RWPE2 (cell line): ENCODE measurements at regions not wholly inside any gene's neighbourhood (a gene's known extent, or its start where the extent isn't known, plus 50 kb on each side); places are given as distances from the start of the nearest gene placed in this dataset.

Experiments
- ATAC-seq: fragments of 200-7000 bp; cut with Tn5 transposase; 3 replicates; pipeline ENCODE4 v1.9.1; 2021; ENCODE audit warnings: low read depth
- DNase-seq: peaks from one replicate; pipeline ENCODE4 v3.0.0-alpha.2; 2020; ENCODE audit warnings: low spot score
- H3K27ac ChIP-seq: fragments of 450-650 bp; 2 replicates; pipeline ENCODE4 v1.5.1; 2017; ENCODE audit warnings: mild to moderate bottlenecking; ENCODE audit not compliant: poor library complexity, severe bottlenecking
- H3K27me3 ChIP-seq: fragments of 250-450 bp; sonication (Bioruptor Pico); 2 replicates; pipeline ENCODE4 v1.5.1; 2021; ENCODE audit warnings: mild to moderate bottlenecking, moderate library complexity; ENCODE audit not compliant: insufficient read depth, poor library complexity, severe bottlenecking
- H3K36me3 ChIP-seq: fragments of 250-450 bp; sonication (Bioruptor Pico); 2 replicates; pipeline ENCODE4 v1.5.1; 2020; ENCODE audit warnings: low read depth, mild to moderate bottlenecking, moderate library complexity
- H3K4me1 ChIP-seq: fragments of 250-450 bp; sonication (Bioruptor Pico); 2 replicates; pipeline ENCODE4 v1.5.1; 2021; ENCODE audit warnings: mild to moderate bottlenecking, moderate library complexity; ENCODE audit not compliant: insufficient read depth, poor library complexity, severe bottlenecking
- H3K4me3 ChIP-seq: fragments of 250-450 bp; sonication (Bioruptor Pico); 2 replicates; pipeline ENCODE4 v1.5.1; 2021; ENCODE audit warnings: mild to moderate bottlenecking, moderate library complexity; ENCODE audit not compliant: severe bottlenecking
- H3K9me3 ChIP-seq: fragments of 250-450 bp; sonication (Bioruptor Pico); 2 replicates; pipeline ENCODE4 v1.5.1; 2021; ENCODE audit warnings: mild to moderate bottlenecking, moderate library complexity; ENCODE audit not compliant: severe bottlenecking
- TF ChIP-seq, protein P1 (sequence below): fragments of 450-650 bp; IDR thresholded peaks from one replicate; pipeline ENCODE4 v1.5.1; 2017; ENCODE audit warnings: mild to moderate bottlenecking, moderate library complexity; ENCODE audit not compliant: poor library complexity, severe bottlenecking

DNA sequence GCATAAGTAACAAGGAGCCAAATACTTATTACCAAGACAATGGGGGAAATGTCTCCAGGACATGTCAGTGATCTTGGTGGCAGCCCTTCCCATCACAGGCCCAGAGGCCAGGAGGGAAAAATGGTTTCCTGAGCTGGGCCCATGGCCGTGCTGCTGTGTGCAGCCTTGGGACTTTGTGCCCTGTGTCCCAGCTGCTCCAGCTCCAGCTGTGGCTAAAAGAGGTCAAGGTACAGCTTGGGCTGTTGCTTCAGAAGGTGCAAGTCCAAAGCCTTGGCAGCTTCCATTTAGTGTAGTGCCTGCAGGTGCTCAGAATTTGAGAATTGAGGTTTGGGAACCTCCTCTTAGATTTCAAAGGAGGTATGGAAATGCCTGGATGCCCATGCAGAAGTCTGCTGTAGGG lies 212.3 kb upstream of the DCN start:
- Histone ChIP-seq H3K36me3 (no peaks in the 10 kb centered on the region), H3K27me3 (no peaks in the 10 kb centered on the region), H3K4me3 (no peak overlapping the region), H3K4me1 (no peaks in the 10 kb centered on the region), H3K27ac (no peak overlapping the region), H3K9me3 (no peaks in the 10 kb centered on the region)
- DNase-seq = no peak
- ATAC-seq = no peak
- TF ChIP-seq, protein P1, sequence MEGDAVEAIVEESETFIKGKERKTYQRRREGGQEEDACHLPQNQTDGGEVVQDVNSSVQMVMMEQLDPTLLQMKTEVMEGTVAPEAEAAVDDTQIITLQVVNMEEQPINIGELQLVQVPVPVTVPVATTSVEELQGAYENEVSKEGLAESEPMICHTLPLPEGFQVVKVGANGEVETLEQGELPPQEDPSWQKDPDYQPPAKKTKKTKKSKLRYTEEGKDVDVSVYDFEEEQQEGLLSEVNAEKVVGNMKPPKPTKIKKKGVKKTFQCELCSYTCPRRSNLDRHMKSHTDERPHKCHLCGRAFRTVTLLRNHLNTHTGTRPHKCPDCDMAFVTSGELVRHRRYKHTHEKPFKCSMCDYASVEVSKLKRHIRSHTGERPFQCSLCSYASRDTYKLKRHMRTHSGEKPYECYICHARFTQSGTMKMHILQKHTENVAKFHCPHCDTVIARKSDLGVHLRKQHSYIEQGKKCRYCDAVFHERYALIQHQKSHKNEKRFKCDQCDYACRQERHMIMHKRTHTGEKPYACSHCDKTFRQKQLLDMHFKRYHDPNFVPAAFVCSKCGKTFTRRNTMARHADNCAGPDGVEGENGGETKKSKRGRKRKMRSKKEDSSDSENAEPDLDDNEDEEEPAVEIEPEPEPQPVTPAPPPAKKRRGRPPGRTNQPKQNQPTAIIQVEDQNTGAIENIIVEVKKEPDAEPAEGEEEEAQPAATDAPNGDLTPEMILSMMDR = no peak

DNA sequence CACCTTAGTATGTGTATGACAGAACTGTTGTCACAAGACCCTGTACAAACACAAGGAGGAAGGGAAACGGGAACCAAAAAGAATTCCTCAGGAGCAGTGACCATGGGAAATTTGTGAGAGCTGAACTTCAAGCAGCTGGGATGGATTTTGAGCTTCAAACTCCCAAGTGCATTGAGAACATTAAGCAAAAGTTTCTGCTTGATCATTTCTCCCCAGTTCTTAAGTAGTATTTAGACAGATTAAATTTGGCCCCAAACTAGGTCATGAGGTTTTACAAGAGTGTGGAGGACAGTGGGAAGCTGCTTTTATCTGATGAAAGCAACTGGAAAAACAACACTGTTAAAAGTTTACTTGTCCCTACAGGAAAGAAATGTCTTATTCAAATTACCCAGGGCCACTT lies 206.0 kb upstream of the DCN start:
- no peak for ATAC-seq
- H3K27ac ChIP-seq = no peak overlapping the region
- no peaks in the 10 kb centered on the region for H3K27me3 ChIP-seq
- H3K4me3 ChIP-seq = no peak overlapping the region
- DNase-seq = no peak
- TF ChIP-seq, protein P1 = no peak
- no peaks in the 10 kb centered on the region for H3K9me3 ChIP-seq
- H3K4me1 ChIP-seq = no peaks in the 10 kb centered on the region
- no peaks in the 10 kb centered on the region for H3K36me3 ChIP-seq

DNA sequence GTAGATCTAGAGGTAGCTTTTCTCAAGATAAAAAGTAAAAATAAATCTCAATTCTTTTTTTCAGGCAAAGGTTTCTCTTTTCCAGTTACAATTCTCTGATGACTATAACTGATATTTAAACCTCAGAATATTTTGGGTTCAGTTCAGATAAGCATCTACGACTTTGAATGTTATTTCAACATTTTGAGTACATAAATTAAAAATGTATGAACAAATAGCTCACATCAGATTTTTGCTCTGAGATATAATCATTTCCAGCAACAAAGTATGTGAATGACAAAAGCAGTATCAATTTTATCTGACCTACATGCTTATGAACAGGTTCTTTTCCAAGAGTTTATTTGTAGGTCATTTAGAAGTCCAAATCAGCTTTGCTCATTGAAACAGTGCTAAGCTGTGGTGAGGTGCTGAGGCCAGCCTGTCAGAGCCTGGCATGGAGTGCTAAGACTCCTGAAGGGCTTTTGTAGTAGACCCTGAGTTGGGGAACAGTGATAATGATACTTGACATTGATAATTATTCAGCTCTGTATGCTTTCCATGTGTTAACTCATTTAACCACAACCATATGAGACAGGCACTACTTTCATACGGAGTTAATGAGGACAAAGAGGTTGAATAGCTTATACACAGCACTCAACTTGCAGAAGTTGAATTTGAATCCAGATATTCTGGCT lies 205.0 kb upstream of the DCN start:
- Histone ChIP-seq H3K4me1 (no peaks in the 10 kb centered on the region), H3K27me3 (no peaks in the 10 kb centered on the region), H3K36me3 (no peaks in the 10 kb centered on the region), H3K27ac (no peak overlapping the region), H3K9me3 (no peaks in the 10 kb centered on the region), H3K4me3 (no peak overlapping the region)
- TF ChIP-seq, protein P1 = no peak
- no peak for ATAC-seq
- no peak for DNase-seq

GRCh38 chr12:91384806-91385205 lies 202.2 kb upstream of the DCN start:
- ATAC-seq (no peak), DNase-seq (no peak)
- H3K9me3 ChIP-seq = no peaks in the 10 kb centered on the region
- no peaks in the 10 kb centered on the region for H3K4me1 ChIP-seq
- H3K4me3 ChIP-seq = no peak overlapping the region
- no peak overlapping the region for H3K27ac ChIP-seq
- H3K27me3 ChIP-seq = no peaks in the 10 kb centered on the region
- TF ChIP-seq, protein P1 = no peak
- no peaks in the 10 kb centered on the region for H3K36me3 ChIP-seq

DNA sequence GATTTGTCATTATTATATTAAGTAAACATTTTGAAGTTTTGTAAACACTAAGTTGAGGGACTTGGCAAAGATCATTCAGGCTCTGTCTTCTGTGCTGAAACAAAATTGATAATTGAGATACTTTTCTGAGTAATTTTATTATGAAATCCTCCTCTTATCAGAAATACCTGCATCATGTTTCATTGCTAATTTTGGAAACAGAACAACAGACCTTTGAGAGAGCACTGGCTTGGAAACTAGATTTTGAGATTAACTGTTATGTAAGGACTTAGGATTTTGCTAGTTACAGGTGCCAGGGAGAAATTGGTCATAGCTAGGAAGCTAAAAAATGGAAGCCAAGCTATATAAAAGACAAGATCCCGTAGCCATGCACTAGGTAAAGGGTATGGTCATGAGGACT lies 201.7 kb upstream of the DCN start:
- ATAC-seq = no peak
- DNase-seq = no peak
- Histone ChIP-seq H3K27me3 (no peaks in the 10 kb centered on the region), H3K4me1 (no peaks in the 10 kb centered on the region), H3K9me3 (no peaks in the 10 kb centered on the region), H3K27ac (no peak overlapping the region), H3K4me3 (no peak overlapping the region), H3K36me3 (no peaks in the 10 kb centered on the region)
- TF ChIP-seq, protein P1 = no peak
